ENCODE measurements at regions not wholly inside any gene's neighbourhood (a gene's known extent, or its start where the extent isn't known, plus 50 kb on each side); places are given as distances from the start of the nearest gene placed in this dataset.

DNA sequence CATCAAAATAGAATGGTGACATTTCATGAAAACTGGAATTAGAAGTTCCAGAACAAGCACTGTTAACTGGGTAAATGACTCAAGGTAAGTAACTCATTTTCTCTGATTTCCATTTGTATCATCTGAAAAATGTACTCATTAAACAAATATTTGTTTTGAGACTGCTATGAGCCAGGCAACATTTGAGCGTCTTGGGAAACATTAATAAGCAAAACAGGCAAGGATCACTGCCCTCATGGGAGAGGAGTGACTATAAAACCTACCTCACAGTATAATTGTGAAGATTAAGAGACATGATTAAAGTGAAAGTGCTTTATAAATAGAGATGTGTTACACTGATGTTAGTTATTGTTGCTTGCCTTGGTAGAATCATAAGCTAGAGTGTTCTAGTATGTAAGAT, 711.8 kb upstream of the UBE2E2 start:
- no peak overlapping the region for H3K4me3 ChIP-seq (replicated peaks in 1 of 3; ENCODE audit: insufficient read depth in 1 of 3, low read depth in 2 of 3, low read length in 3 of 3)
- ATAC-seq (no peak), DNase-seq (ENCODE audit: low spot score) (no peak), FAIRE-seq (no peak)
- no peak overlapping the region for H3K4me2 ChIP-seq (ENCODE audit: low read depth, low read length)
- H2AFZ ChIP-seq (ENCODE audit: low read length): no peak overlapping the region
- POLR2A ChIA-PET: no interaction called here
- no peaks in the 10 kb centered on the region for H3K9me3 ChIP-seq (ENCODE audit: low read length)
- no peaks in the 10 kb centered on the region for H3K4me1 ChIP-seq (ENCODE audit: insufficient read depth, low read length)
- H4K20me1 ChIP-seq (ENCODE audit: insufficient read depth, low read length): no peaks in the 10 kb centered on the region
- CTCF ChIA-PET (ENCODE audit: low intra/inter-chr PET ratio, low total read pairs): no interaction called here
- H3K27me3 ChIP-seq (ENCODE audit: control insufficient read depth in 1 of 2, insufficient read depth in 2 of 2, low read length in 2 of 2): no peaks in the 10 kb centered on the region
- H3K36me3 ChIP-seq (replicated peaks in 1 of 2; ENCODE audit: control insufficient read depth in 1 of 2, insufficient read depth in 2 of 2, low read length in 2 of 2): no peaks in the 10 kb centered on the region
- no TSS peak for BruUV-seq (replicated peaks)
- intact Hi-C loops (cut with micrococcal nuclease; ENCODE audit: unreplicated experiment) (no loop called here), in situ Hi-C loops (cut with HindIII; ENCODE audit: extremely low pct_ligation_motif_present, low pct_unique_long_range_greater_than_20kb) (no loop called here)
- H3K79me2 ChIP-seq (ENCODE audit: insufficient read depth, low read length): no peaks in the 10 kb centered on the region
- WGBS (ENCODE audit: low lambda C conversion rate): 0% methylated on average over 1 of the region's 1 CpG
- no peak overlapping the region for H3K9ac ChIP-seq (ENCODE audit: insufficient read depth, low read depth, low read length)
- no peak overlapping the region for H3K27ac ChIP-seq (ENCODE audit: extremely low read length, insufficient read depth, low read length)
- no peak for TF ChIP-seq POLR2G (IDR thresholded peaks at IDR 0.05; ENCODE audit: low read depth, low read length)
- TF ChIP-seq ZNF460 (CRISPR knock-in tag; IDR thresholded peaks at IDR 0.05; ENCODE audit: borderline replicate concordance): no peak
- TF ChIP-seq ZNF83 (CRISPR knock-in tag; IDR thresholded peaks at IDR 0.05; ENCODE audit: borderline replicate concordance): no peak
- TF ChIP-seq EEA1 (CRISPR knock-in tag; IDR thresholded peaks at IDR 0.05; ENCODE audit: borderline replicate concordance): no peak
- no peak for TF ChIP-seq ZSCAN25 (CRISPR knock-in tag; IDR thresholded peaks at IDR 0.05)
- TF ChIP-seq CTCF (CRISPR knock-in tag; IDR thresholded peaks at IDR 0.05): no peak
- TF ChIP-seq ZNF7 (CRISPR knock-in tag; IDR thresholded peaks at IDR 0.05): no peak
- no peak for TF ChIP-seq KDM4B (CRISPR knock-in tag; IDR thresholded peaks at IDR 0.05)
- TF ChIP-seq, protein P1, sequence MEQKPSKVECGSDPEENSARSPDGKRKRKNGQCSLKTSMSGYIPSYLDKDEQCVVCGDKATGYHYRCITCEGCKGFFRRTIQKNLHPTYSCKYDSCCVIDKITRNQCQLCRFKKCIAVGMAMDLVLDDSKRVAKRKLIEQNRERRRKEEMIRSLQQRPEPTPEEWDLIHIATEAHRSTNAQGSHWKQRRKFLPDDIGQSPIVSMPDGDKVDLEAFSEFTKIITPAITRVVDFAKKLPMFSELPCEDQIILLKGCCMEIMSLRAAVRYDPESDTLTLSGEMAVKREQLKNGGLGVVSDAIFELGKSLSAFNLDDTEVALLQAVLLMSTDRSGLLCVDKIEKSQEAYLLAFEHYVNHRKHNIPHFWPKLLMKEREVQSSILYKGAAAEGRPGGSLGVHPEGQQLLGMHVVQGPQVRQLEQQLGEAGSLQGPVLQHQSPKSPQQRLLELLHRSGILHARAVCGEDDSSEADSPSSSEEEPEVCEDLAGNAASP (CRISPR knock-in tag; IDR thresholded peaks at IDR 0.05; ENCODE audit: borderline replicate concordance): no peak
- no peak for TF ChIP-seq ZHX2 (IDR thresholded peaks at IDR 0.05; ENCODE audit: low read depth)
- TF ChIP-seq ZHX2 (CRISPR knock-in tag; IDR thresholded peaks at IDR 0.05; ENCODE audit: borderline replicate concordance): no peak
- TF ChIP-seq NFATC3 (CRISPR knock-in tag; IDR thresholded peaks at IDR 0.05): no peak
- TF ChIP-seq, protein P2, sequence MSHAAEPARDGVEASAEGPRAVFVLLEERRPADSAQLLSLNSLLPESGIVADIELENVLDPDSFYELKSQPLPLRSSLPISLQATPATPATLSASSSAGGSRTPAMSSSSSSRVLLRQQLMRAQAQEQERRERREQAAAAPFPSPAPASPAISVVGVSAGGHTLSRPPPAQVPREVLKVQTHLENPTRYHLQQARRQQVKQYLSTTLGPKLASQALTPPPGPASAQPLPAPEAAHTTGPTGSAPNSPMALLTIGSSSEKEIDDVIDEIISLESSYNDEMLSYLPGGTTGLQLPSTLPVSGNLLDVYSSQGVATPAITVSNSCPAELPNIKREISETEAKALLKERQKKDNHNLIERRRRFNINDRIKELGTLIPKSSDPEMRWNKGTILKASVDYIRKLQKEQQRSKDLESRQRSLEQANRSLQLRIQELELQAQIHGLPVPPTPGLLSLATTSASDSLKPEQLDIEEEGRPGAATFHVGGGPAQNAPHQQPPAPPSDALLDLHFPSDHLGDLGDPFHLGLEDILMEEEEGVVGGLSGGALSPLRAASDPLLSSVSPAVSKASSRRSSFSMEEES (CRISPR knock-in tag; IDR thresholded peaks at IDR 0.05): no peak
- no peak for TF ChIP-seq ZNF124 (CRISPR knock-in tag; IDR thresholded peaks at IDR 0.05)
- no peak for TF ChIP-seq GTF2F1 (IDR thresholded peaks at IDR 0.05; ENCODE audit: low read length)
- no peak for TF ChIP-seq MED1 (CRISPR knock-in tag; IDR thresholded peaks at IDR 0.05)
- no peak for TF ChIP-seq TOPORS (CRISPR knock-in tag; IDR thresholded peaks at IDR 0.05)

Data from HepG2 (cell line).